ENCODE measurements at regions not wholly inside any gene's neighbourhood (a gene's known extent, or its start where the extent isn't known, plus 50 kb on each side); places are given as distances from the start of the nearest gene placed in this dataset.

GRCh38 chr9:89878687-89879086 lies 273.9 kb downstream of the GADD45G start (continued):
- TF ChIP-seq ZNF394 (tag by site-specific recombination; IDR thresholded peaks at IDR 0.05; ENCODE audit: borderline replicate concordance) (no peak), ZNF830 (tag by site-specific recombination; IDR thresholded peaks at IDR 0.05; ENCODE audit: low read depth) (no peak), SP2 (tag by site-specific recombination; IDR thresholded peaks at IDR 0.05) (no peak), ZNF148 (tag by site-specific recombination; IDR thresholded peaks at IDR 0.05; ENCODE audit: borderline replicate concordance) (no peak), ZNF37A (tag by site-specific recombination; IDR thresholded peaks at IDR 0.05) (no peak), ZNF16 (tag by site-specific recombination; IDR thresholded peaks at IDR 0.05; ENCODE audit: low read depth) (no peak), ZBTB10 (tag by site-specific recombination; IDR thresholded peaks at IDR 0.05) (no peak), ZNF837 (tag by site-specific recombination; IDR thresholded peaks at IDR 0.05) (no peak), ZNF626 (tag by site-specific recombination; IDR thresholded peaks at IDR 0.05) (no peak), ZNF623 (tag by site-specific recombination; IDR thresholded peaks at IDR 0.05) (no peak), ZNF692 (tag by site-specific recombination; IDR thresholded peaks at IDR 0.05) (no peak), GLI2 (tag by site-specific recombination; IDR thresholded peaks at IDR 0.05; ENCODE audit: borderline replicate concordance, low read depth) (no peak), ZNF621 (tag by site-specific recombination; IDR thresholded peaks at IDR 0.05) (no peak), ZNF600 (tag by site-specific recombination; IDR thresholded peaks at IDR 0.05) (0 out of 2 replicates have a peak, but pooled peaks have one; percentile 31), ZNF341 (tag by site-specific recombination; IDR thresholded peaks at IDR 0.05; ENCODE audit: low read depth) (peak; percentile 72)

GRCh38 chr9:89879276-89879675 lies 274.5 kb downstream of the GADD45G start:
- ChIA-PET CTCF (no interaction called here), POLR2A (interaction anchor here (0.6 kb wide), 1 partner anchor 36 kb away, joined by 3 read pairs; no protein-coding TSS in a partner anchor)
- Histone ChIP-seq H3K4me1 (ENCODE audit: control insufficient read depth, insufficient read depth, low read length) (no peaks in the 10 kb centered on the region), H3K4me3 (ENCODE audit: low read depth, low read length) (no peak overlapping the region), H3K27ac (ENCODE audit: extremely low read depth, low read depth, low read length) (no peak overlapping the region), H3K9me3 (ENCODE audit: control insufficient read depth, insufficient read depth, low read depth, low read length) (no peaks in the 10 kb centered on the region), H3K36me3 (ENCODE audit: control insufficient read depth in 2 of 2, insufficient read depth in 1 of 2, low read length in 2 of 2) (no peaks in the 10 kb centered on the region)
- TF ChIP-seq ZNF394 (tag by site-specific recombination; IDR thresholded peaks at IDR 0.05; ENCODE audit: borderline replicate concordance), result no peak
- TF ChIP-seq ZNF350 (tag by site-specific recombination; IDR thresholded peaks at IDR 0.05), result no peak
- no peak for TF ChIP-seq HOXA7 (CRISPR knock-in tag; IDR thresholded peaks at IDR 0.05; ENCODE audit: borderline replicate concordance)
- no peak for TF ChIP-seq ZNF398 (tag by site-specific recombination; IDR thresholded peaks at IDR 0.05)
- no peak for TF ChIP-seq ZSCAN18 (tag by site-specific recombination; IDR thresholded peaks at IDR 0.05)
- no peak for TF ChIP-seq KLF16 (tag by site-specific recombination; IDR thresholded peaks at IDR 0.05)
